Activated CD4-positive, alpha-beta T cell treated with anti-CD3 and anti-CD28 coated beads, Interleukin-2, amount 10 ng/mL, durations not matched to agents 24 days and 14 days (primary cell): ENCODE measurements at regions not wholly inside any gene's neighbourhood (a gene's known extent, or its start where the extent isn't known, plus 50 kb on each side); places are given as distances from the start of the nearest gene placed in this dataset.

ENCODE experiments used
- DNase-seq: peaks from one replicate; pipeline ENCODE4 v3.0.0; 2022
- H3K27ac Mint-ChIP-seq: one replicate; pipeline ENCODE4 v1.8.0; 2022; ENCODE audit warnings: mild to moderate bottlenecking, mixed read lengths
- H3K27me3 Mint-ChIP-seq: one replicate; pipeline ENCODE4 v1.8.0; 2022; ENCODE audit warnings: mixed read lengths
- H3K36me3 Mint-ChIP-seq: one replicate; pipeline ENCODE4 v1.8.0; 2022; ENCODE audit warnings: low read depth, mild to moderate bottlenecking, mixed read lengths
- H3K4me1 Mint-ChIP-seq: one replicate; pipeline ENCODE4 v1.8.0; 2021; ENCODE audit warnings: mixed read lengths
- H3K4me3 Mint-ChIP-seq: one replicate; pipeline ENCODE4 v1.8.0; 2022; ENCODE audit warnings: mild to moderate bottlenecking, moderate library complexity, mixed read lengths
- H3K9me3 Mint-ChIP-seq: one replicate; pipeline ENCODE4 v1.8.0; 2021; ENCODE audit warnings: mixed read lengths
- intact Hi-C: fragments of 100-400 bp; cut with micrococcal nuclease; formaldehyde crosslinking; loops from one replicate; pipeline ENCODE4 v1.15.1; 2023

GRCh38 chr3:44106756-44107155 lies 134.9 kb upstream of the TOPAZ1 start:
- no peaks in the 10 kb centered on the region for H3K36me3 Mint-ChIP-seq
- intact Hi-C loops = no loop called here
- peaks cover 23% of the 10 kb centered on the region for H3K27me3 Mint-ChIP-seq
- peaks cover 12% of the 10 kb centered on the region for H3K4me1 Mint-ChIP-seq
- H3K9me3 Mint-ChIP-seq = no peaks in the 10 kb centered on the region
- H3K4me3 Mint-ChIP-seq = no peak overlapping the region
- H3K27ac Mint-ChIP-seq = no peak overlapping the region
- no peak for DNase-seq

GRCh38 chr3:44108481-44108880 lies 133.2 kb upstream of the TOPAZ1 start:
- Mint-ChIP-seq H3K27ac (no peak overlapping the region), H3K36me3 (no peaks in the 10 kb centered on the region), H3K27me3 (peaks cover 12% of the 10 kb centered on the region), H3K4me1 (peaks cover 12% of the 10 kb centered on the region), H3K9me3 (no peaks in the 10 kb centered on the region), H3K4me3 (no peak overlapping the region)
- intact Hi-C loops = no loop called here
- DNase-seq = no peak

- no peak for DNase-seq
- Mint-ChIP-seq H3K4me1 (peaks cover 8% of the 10 kb centered on the region), H3K4me3 (no peak overlapping the region), H3K36me3 (no peaks in the 10 kb centered on the region), H3K27ac (no peak overlapping the region), H3K9me3 (no peaks in the 10 kb centered on the region), H3K27me3 (peaks cover 11% of the 10 kb centered on the region)
- intact Hi-C loops = no loop called here
These were observed 131.8 kb upstream of the TOPAZ1 start for GRCh38 chr3:44109771-44110361.

GRCh38 chr3:44110648-44111047 lies 131.0 kb upstream of the TOPAZ1 start:
- DNase-seq = no peak
- H3K9me3 Mint-ChIP-seq = no peaks in the 10 kb centered on the region
- intact Hi-C loops = no loop called here
- no peak overlapping the region for H3K4me3 Mint-ChIP-seq
- H3K27me3 Mint-ChIP-seq = peaks cover 11% of the 10 kb centered on the region
- H3K4me1 Mint-ChIP-seq = peaks cover 1% of the 10 kb centered on the region
- H3K27ac Mint-ChIP-seq = no peak overlapping the region
- no peaks in the 10 kb centered on the region for H3K36me3 Mint-ChIP-seq

- H3K4me1 Mint-ChIP-seq = no peaks in the 10 kb centered on the region
- no peak overlapping the region for H3K27ac Mint-ChIP-seq
- intact Hi-C loops = no loop called here
- H3K36me3 Mint-ChIP-seq = no peaks in the 10 kb centered on the region
- H3K27me3 Mint-ChIP-seq = peaks cover 11% of the 10 kb centered on the region
- no peak for DNase-seq
- H3K9me3 Mint-ChIP-seq = no peaks in the 10 kb centered on the region
- no peak overlapping the region for H3K4me3 Mint-ChIP-seq
These were observed 130.2 kb upstream of the TOPAZ1 start for GRCh38 chr3:44111482-44111881.

GRCh38 chr3:44114142-44114541 lies 127.5 kb upstream of the TOPAZ1 start:
- peak; percentile 62 for DNase-seq
- no peaks in the 10 kb centered on the region for H3K4me1 Mint-ChIP-seq
- H3K4me3 Mint-ChIP-seq = no peak overlapping the region
- H3K27ac Mint-ChIP-seq = no peak overlapping the region
- H3K36me3 Mint-ChIP-seq = no peaks in the 10 kb centered on the region
- intact Hi-C loops = no loop called here
- H3K27me3 Mint-ChIP-seq = peaks cover 14% of the 10 kb centered on the region
- H3K9me3 Mint-ChIP-seq = no peaks in the 10 kb centered on the region

- no peak overlapping the region for H3K27ac Mint-ChIP-seq
- no peak for DNase-seq
These were observed 124.4 kb upstream of the TOPAZ1 start for GRCh38 chr3:44117239-44117638.

GRCh38 chr3:44117736-44118135 lies 124.0 kb upstream of the TOPAZ1 start:
- Mint-ChIP-seq H3K4me1 (no peaks in the 10 kb centered on the region), H3K9me3 (no peaks in the 10 kb centered on the region), H3K27ac (no peak overlapping the region), H3K4me3 (no peak overlapping the region), H3K36me3 (no peaks in the 10 kb centered on the region), H3K27me3 (peaks cover 10% of the 10 kb centered on the region)
- no peak for DNase-seq
- intact Hi-C loops = no loop called here

More at GRCh38 chr3:44117239-44117638, 124.4 kb upstream of the TOPAZ1 start:
- no peaks in the 10 kb centered on the region for H3K9me3 Mint-ChIP-seq
- no peak overlapping the region for H3K4me3 Mint-ChIP-seq
- intact Hi-C loops = no loop called here
- H3K36me3 Mint-ChIP-seq = no peaks in the 10 kb centered on the region
- no peaks in the 10 kb centered on the region for H3K4me1 Mint-ChIP-seq
- H3K27me3 Mint-ChIP-seq = peaks cover 10% of the 10 kb centered on the region

- no peak for DNase-seq
- no peak overlapping the region for H3K27ac Mint-ChIP-seq
- intact Hi-C loops = no loop called here
- peaks cover 23% of the 10 kb centered on the region for H3K27me3 Mint-ChIP-seq
- H3K4me3 Mint-ChIP-seq = no peak overlapping the region
- no peaks in the 10 kb centered on the region for H3K4me1 Mint-ChIP-seq
- no peaks in the 10 kb centered on the region for H3K9me3 Mint-ChIP-seq
- no peaks in the 10 kb centered on the region for H3K36me3 Mint-ChIP-seq
These were observed 120.7 kb upstream of the TOPAZ1 start for GRCh38 chr3:44120721-44121582.

- H3K4me1 Mint-ChIP-seq = peaks cover 8% of the 10 kb centered on the region
- no peak overlapping the region for H3K4me3 Mint-ChIP-seq
- H3K27me3 Mint-ChIP-seq = peaks cover 13% of the 10 kb centered on the region
- no peak overlapping the region for H3K27ac Mint-ChIP-seq
- no peaks in the 10 kb centered on the region for H3K36me3 Mint-ChIP-seq
- DNase-seq = no peak
- intact Hi-C loops = no loop called here
- no peaks in the 10 kb centered on the region for H3K9me3 Mint-ChIP-seq
These were observed 116.4 kb upstream of the TOPAZ1 start for GRCh38 chr3:44125246-44125645.

GRCh38 chr3:44125882-44126281 lies 115.8 kb upstream of the TOPAZ1 start:
- H3K4me1 Mint-ChIP-seq = peaks cover 9% of the 10 kb centered on the region

GRCh38 chr3:44128057-44128775 lies 113.5 kb upstream of the TOPAZ1 start:
- intact Hi-C loops = no loop called here
- H3K4me3 Mint-ChIP-seq = no peak overlapping the region
- H3K36me3 Mint-ChIP-seq = no peaks in the 10 kb centered on the region
- H3K27ac Mint-ChIP-seq = no peak overlapping the region
- peaks cover 9% of the 10 kb centered on the region for H3K4me1 Mint-ChIP-seq
- H3K9me3 Mint-ChIP-seq = no peaks in the 10 kb centered on the region
- DNase-seq = no peak
- peaks cover 20% of the 10 kb centered on the region for H3K27me3 Mint-ChIP-seq

More at GRCh38 chr3:44125882-44126281, 115.8 kb upstream of the TOPAZ1 start:
- intact Hi-C loops = no loop called here
- Mint-ChIP-seq H3K4me3 (no peak overlapping the region), H3K9me3 (no peaks in the 10 kb centered on the region), H3K27ac (no peak overlapping the region), H3K36me3 (no peaks in the 10 kb centered on the region), H3K27me3 (peaks cover 13% of the 10 kb centered on the region)
- no peak for DNase-seq

GRCh38 chr3:44130249-44130648 lies 111.4 kb upstream of the TOPAZ1 start:
- peaks cover 9% of the 10 kb centered on the region for H3K4me1 Mint-ChIP-seq
- H3K36me3 Mint-ChIP-seq = no peaks in the 10 kb centered on the region
- H3K27ac Mint-ChIP-seq = no peak overlapping the region
- H3K4me3 Mint-ChIP-seq = no peak overlapping the region
- no peaks in the 10 kb centered on the region for H3K9me3 Mint-ChIP-seq
- H3K27me3 Mint-ChIP-seq = peaks cover 12% of the 10 kb centered on the region
- peak; percentile 60 for DNase-seq
- intact Hi-C loops = no loop called here

- intact Hi-C loops = no loop called here
- Mint-ChIP-seq H3K4me3 (no peak overlapping the region), H3K9me3 (peaks cover 3% of the 10 kb centered on the region), H3K36me3 (no peaks in the 10 kb centered on the region), H3K27ac (no peak overlapping the region), H3K27me3 (peaks cover 8% of the 10 kb centered on the region), H3K4me1 (peaks cover 9% of the 10 kb centered on the region)
- no peak for DNase-seq
These were observed 109.6 kb upstream of the TOPAZ1 start for GRCh38 chr3:44132061-44132460.
